GM12891 (cell line): ENCODE measurements at regions not wholly inside any gene's neighbourhood (a gene's known extent, or its start where the extent isn't known, plus 50 kb on each side); places are given as distances from the start of the nearest gene placed in this dataset.

Experiments
- POLR2A ChIP-seq: IDR thresholded peaks from 2 replicates; pipeline ENCODE4 v1.6.1; 2011; ENCODE audit warnings: low read depth, low read length, control low read depth
- SPI1 ChIP-seq: IDR thresholded peaks from 2 replicates; pipeline ENCODE4 v1.6.1; 2011; ENCODE audit warnings: low read depth, low read length, control low read depth

- TF ChIP-seq POLR2A, result no peak
- no peak for TF ChIP-seq SPI1
Measured at GRCh38 chr10:15461353-15462108, 90.4 kb upstream of the FAM171A1 start.
